ENCODE measurements at regions not wholly inside any gene's neighbourhood (a gene's known extent, or its start where the extent isn't known, plus 50 kb on each side); places are given as distances from the start of the nearest gene placed in this dataset.
"Not testable (repeated sequence)": the region's sequence is repeated elsewhere in the genome, so short reads cannot be mapped to it uniquely, and the experiment has no call there.

DNA sequence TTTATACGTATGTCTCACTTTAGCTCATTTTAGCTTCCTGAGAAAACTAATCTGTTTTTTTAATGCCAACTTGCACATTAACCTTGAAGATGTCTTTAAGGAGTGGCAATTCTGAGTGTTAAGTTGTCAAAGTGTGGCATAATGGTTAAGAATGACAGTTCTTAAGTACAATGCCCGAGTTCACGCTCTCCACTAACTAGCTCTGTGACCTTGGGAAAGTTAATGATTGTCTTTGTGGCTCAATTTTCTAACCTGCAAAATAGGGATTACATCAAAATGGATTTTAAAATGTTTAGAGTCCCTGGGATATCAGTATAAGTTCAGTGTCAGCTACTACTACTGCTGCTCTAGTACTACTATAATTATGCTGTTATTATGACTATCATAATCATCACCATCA is 409.7 kb downstream of the SOCS6 start:
- H3K4me3 ChIP-seq (ENCODE audit: low read depth, low read length) = no peak overlapping the region
- CTCF ChIA-PET = no interaction called here
- TF ChIP-seq, protein P1, sequence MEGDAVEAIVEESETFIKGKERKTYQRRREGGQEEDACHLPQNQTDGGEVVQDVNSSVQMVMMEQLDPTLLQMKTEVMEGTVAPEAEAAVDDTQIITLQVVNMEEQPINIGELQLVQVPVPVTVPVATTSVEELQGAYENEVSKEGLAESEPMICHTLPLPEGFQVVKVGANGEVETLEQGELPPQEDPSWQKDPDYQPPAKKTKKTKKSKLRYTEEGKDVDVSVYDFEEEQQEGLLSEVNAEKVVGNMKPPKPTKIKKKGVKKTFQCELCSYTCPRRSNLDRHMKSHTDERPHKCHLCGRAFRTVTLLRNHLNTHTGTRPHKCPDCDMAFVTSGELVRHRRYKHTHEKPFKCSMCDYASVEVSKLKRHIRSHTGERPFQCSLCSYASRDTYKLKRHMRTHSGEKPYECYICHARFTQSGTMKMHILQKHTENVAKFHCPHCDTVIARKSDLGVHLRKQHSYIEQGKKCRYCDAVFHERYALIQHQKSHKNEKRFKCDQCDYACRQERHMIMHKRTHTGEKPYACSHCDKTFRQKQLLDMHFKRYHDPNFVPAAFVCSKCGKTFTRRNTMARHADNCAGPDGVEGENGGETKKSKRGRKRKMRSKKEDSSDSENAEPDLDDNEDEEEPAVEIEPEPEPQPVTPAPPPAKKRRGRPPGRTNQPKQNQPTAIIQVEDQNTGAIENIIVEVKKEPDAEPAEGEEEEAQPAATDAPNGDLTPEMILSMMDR (IDR thresholded peaks at IDR 0.05; ENCODE audit: insufficient read depth, low read length, missing control alignments) = no peak
- no peak for DNase-seq (ENCODE audit: low read depth, low spot score)
- POLR2A ChIA-PET = no interaction called here

DNA sequence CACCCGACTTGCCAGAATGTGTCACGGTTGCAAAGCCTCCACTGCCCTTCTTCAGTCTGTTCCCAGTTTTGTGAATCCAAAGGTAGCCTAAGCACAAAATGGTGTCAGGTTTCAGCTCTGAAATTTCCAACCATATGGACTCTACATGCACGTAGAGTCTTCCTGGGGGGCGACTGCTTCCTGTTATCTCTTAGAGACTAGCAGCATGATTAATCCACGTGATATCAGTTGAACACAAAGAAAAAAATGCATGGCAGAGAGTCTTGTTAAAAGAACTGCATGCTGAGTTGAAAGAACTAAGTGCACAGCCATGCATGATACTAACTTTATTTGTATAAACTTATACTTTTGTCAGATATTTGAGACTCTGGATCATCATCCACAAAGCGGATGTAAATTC is 404.4 kb downstream of the SOCS6 start:
- ChIA-PET CTCF (no interaction called here), POLR2A (no interaction called here)
- H3K4me3 ChIP-seq (ENCODE audit: low read depth, low read length) = no peak overlapping the region
- DNase-seq (ENCODE audit: low read depth, low spot score) = no peak
- TF ChIP-seq, protein P1 (IDR thresholded peaks at IDR 0.05; ENCODE audit: insufficient read depth, low read length, missing control alignments) = no peak

DNA sequence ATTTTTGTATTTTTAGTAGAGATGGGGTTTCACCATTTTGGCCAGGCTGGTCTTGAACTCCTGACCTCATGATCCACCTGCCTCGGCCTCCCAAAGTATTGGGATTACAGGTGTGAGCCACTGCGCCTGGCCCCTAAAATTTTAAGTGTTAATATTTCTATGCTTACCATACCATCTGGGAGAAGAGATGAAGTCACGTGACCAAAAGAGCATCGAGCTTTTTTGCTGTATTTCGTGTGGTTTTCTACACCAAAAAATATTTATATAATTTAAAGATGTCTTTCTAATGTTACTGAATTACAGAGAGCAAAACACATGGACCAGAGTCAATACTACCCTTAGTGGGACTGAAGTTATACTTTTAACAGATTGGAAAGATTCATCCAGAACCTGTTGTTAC is 400.9 kb downstream of the SOCS6 start:
- DNase-seq (ENCODE audit: low read depth, low spot score); CTCF ChIA-PET; POLR2A ChIA-PET; H3K4me3 ChIP-seq (ENCODE audit: low read depth, low read length): not testable (repeated sequence)

DNA sequence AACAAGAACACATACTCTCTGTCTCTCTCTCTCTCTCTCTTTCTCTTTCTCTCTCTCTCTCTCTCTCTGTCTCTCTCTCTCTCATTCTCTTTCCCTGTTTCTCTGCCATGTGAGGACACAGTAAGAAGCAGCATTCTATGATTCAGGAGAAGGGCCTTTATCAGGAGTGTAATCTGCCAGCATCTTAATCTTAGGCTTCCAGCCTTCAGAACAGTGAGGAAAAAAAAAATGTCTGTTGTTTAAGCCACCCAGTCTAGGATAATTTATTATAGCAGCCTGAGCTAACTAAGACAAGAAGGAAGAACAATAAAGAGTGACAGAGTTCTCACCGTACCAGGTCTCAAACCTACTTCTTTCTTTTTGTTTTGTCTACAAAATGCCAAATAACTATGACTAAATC is 399.4 kb downstream of the SOCS6 start:
- DNase-seq (ENCODE audit: low read depth, low spot score) = no peak
- ChIA-PET CTCF (no interaction called here), POLR2A (no interaction called here)
- H3K4me3 ChIP-seq (ENCODE audit: low read depth, low read length) = no peak overlapping the region
- TF ChIP-seq, protein P1 (IDR thresholded peaks at IDR 0.05; ENCODE audit: insufficient read depth, low read length, missing control alignments) = no peak

DNA sequence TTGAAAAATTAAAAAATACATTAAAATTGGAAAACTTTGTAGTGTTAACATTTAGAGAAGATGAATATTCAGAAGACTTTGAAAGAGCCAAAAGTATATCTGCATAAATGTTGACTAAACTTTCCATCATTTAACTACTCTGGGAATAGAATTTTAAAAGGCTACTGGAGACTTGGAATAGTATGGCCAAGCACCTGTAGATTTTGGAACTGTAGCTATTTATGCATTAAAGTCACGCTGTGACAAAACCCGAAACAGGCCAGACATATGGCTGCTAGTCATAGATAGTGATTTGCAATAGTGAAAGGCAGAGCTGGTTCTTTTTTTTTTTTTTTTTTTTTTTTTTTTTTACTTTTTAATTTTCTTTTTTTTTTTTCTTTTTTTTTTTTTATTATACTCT is 396.0 kb downstream of the SOCS6 start:
- no peak for DNase-seq (ENCODE audit: low read depth, low spot score)
- H3K4me3 ChIP-seq (ENCODE audit: low read depth, low read length) = no peak overlapping the region
- ChIA-PET CTCF (no interaction called here), POLR2A (no interaction called here)
- TF ChIP-seq, protein P1 (IDR thresholded peaks at IDR 0.05; ENCODE audit: insufficient read depth, low read length, missing control alignments) = no peak

DNA sequence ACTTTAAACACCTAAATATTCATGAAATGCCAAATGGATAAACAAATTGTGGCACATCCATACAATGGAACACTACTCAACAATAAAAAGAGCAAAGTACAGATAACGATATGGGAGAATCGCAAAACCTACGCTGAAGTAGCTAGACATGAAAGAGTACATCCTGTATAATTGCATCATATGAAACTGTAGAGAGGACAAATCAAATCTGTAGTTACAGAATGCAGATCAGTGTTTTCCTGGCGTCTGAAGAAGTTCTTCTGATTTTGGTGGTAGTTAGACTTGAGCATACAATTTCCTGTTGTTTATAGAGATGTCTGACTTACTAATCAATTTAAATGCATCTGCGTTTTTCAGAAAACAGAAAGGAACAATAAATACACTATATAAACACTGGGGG is 394.4 kb downstream of the SOCS6 start:
- ChIA-PET POLR2A (no interaction called here), CTCF (no interaction called here)
- DNase-seq (ENCODE audit: low read depth, low spot score) = no peak
- TF ChIP-seq, protein P1 (IDR thresholded peaks at IDR 0.05; ENCODE audit: insufficient read depth, low read length, missing control alignments) = no peak
- H3K4me3 ChIP-seq (ENCODE audit: low read depth, low read length) = no peak overlapping the region

DNA sequence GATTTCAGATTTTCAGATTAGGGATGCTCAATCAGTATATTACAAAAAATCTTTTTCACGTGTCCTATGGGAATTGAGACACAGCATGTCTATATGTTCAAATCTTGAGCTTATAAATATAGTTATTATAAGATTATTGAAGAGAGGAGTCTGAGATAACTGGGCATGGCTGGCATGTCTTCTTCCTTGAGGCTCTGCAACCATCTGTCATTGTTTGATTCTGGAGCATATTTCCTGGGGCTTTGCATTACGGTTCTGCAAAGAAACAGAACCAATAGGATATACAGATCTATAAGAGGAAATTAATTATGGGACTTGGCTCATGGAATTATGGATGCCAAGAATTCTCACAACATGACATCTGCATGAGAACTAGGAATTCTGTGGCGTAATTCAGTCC is 386.1 kb downstream of the SOCS6 start:
- CTCF ChIA-PET = no interaction called here
- POLR2A ChIA-PET = no interaction called here
- DNase-seq (ENCODE audit: low read depth, low spot score) = no peak

More for the DNA sequence above, 386.1 kb downstream of the SOCS6 start:
- H3K4me3 ChIP-seq (ENCODE audit: low read depth, low read length) = no peak overlapping the region
- TF ChIP-seq, protein P1 (IDR thresholded peaks at IDR 0.05; ENCODE audit: insufficient read depth, low read length, missing control alignments) = no peak

Data from AG04449 (cell line).